Erythroblast (primary cell): ENCODE measurements at regions not wholly inside any gene's neighbourhood (a gene's known extent, or its start where the extent isn't known, plus 50 kb on each side); places are given as distances from the start of the nearest gene placed in this dataset.

ENCODE experiments used
- GATA1 ChIP-seq: IDR thresholded peaks from 2 replicates; pipeline ENCODE4 v1.6.1; 2011; ENCODE audit warnings: low read depth, mild to moderate bottlenecking, control low read depth, low read length, moderate library complexity
- POLR2A ChIP-seq: IDR thresholded peaks from 2 replicates; pipeline ENCODE4 v1.6.1; 2011; ENCODE audit warnings: mild to moderate bottlenecking, low read length

DNA sequence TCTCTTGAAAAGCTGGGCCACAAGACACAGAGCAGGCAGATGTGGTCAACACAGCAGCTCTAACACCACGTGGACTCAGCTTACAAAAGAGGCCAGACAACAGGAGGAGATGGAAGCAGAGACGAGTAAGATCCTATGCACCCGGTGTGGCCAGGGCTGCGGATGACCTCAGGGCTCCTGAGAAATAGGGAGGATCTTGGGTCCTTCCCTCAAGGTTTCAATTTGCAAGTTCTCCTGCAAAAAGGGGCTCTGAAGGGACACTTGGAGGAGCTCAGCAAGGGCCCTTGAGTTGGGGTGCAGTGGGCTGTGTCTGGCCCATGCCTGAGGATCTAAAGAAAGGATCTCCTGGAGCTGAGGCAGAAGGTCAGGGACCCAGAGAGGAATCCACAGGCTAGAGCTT, 249.5 kb upstream of the IGF1R start:
- TF ChIP-seq POLR2A (no peak), GATA1 (no peak)
